ENCODE measurements at regions not wholly inside any gene's neighbourhood (a gene's known extent, or its start where the extent isn't known, plus 50 kb on each side); places are given as distances from the start of the nearest gene placed in this dataset.

- Histone ChIP-seq H3K36me3 (no peaks in the 10 kb centered on the region), H3K4me3 (no peak overlapping the region), H3K4me1 (no peaks in the 10 kb centered on the region), H3K27me3 (no peaks in the 10 kb centered on the region), H3K9me3 (no peaks in the 10 kb centered on the region), H3K27ac (no peak overlapping the region)
- DNase-seq (ENCODE audit: low spot score in 2 of 2): no peak
- 63% methylated on average over 4 of the region's 4 CpGs for WGBS
- no peak for TF ChIP-seq POLR2AphosphoS5 (IDR thresholded peaks at IDR 0.05)
- no peak for TF ChIP-seq CTCF (IDR thresholded peaks at IDR 0.05)
- TF ChIP-seq EP300 (IDR thresholded peaks at IDR 0.05): no peak
- TF ChIP-seq POLR2A (IDR thresholded peaks at IDR 0.05): no peak
These were observed 95.0 kb upstream of the CCND2 start for GRCh38 chr12:4178424-4179170.

GRCh38 chr12:4177262-4177661 lies 96.3 kb upstream of the CCND2 start:
- WGBS: 85% methylated on average over 2 of the region's 2 CpGs
- Histone ChIP-seq H3K4me1 (no peaks in the 10 kb centered on the region), H3K27ac (no peak overlapping the region), H3K4me3 (no peak overlapping the region), H3K27me3 (no peaks in the 10 kb centered on the region), H3K36me3 (no peaks in the 10 kb centered on the region), H3K9me3 (no peaks in the 10 kb centered on the region)
- no peak for TF ChIP-seq CTCF (IDR thresholded peaks at IDR 0.05)
- no peak for TF ChIP-seq POLR2AphosphoS5 (IDR thresholded peaks at IDR 0.05)
- TF ChIP-seq EP300 (IDR thresholded peaks at IDR 0.05): no peak
- no peak for TF ChIP-seq POLR2A (IDR thresholded peaks at IDR 0.05)
- no peak for DNase-seq (ENCODE audit: low spot score in 2 of 2)

GRCh38 chr12:4176168-4176567 lies 97.4 kb upstream of the CCND2 start:
- H3K36me3 ChIP-seq: no peaks in the 10 kb centered on the region
- H3K4me3 ChIP-seq: no peak overlapping the region
- H3K27ac ChIP-seq: no peak overlapping the region
- H3K27me3 ChIP-seq: no peaks in the 10 kb centered on the region
- no peaks in the 10 kb centered on the region for H3K9me3 ChIP-seq
- TF ChIP-seq EP300 (IDR thresholded peaks at IDR 0.05) (no peak), POLR2AphosphoS5 (IDR thresholded peaks at IDR 0.05) (no peak), CTCF (IDR thresholded peaks at IDR 0.05) (no peak), POLR2A (IDR thresholded peaks at IDR 0.05) (no peak)
- H3K4me1 ChIP-seq: no peaks in the 10 kb centered on the region
- DNase-seq (ENCODE audit: low spot score in 2 of 2): no peak

GRCh38 chr12:4174417-4174816 lies 99.1 kb upstream of the CCND2 start:
- H3K27ac ChIP-seq: no peak overlapping the region
- H3K9me3 ChIP-seq: no peaks in the 10 kb centered on the region
- WGBS: 93% methylated on average over 3 of the region's 3 CpGs
- DNase-seq (ENCODE audit: low spot score in 2 of 2): no peak
- H3K36me3 ChIP-seq: no peaks in the 10 kb centered on the region
- TF ChIP-seq POLR2A (IDR thresholded peaks at IDR 0.05): no peak
- no peak for TF ChIP-seq POLR2AphosphoS5 (IDR thresholded peaks at IDR 0.05)
- TF ChIP-seq EP300 (IDR thresholded peaks at IDR 0.05): no peak
- no peak for TF ChIP-seq CTCF (IDR thresholded peaks at IDR 0.05)
- no peaks in the 10 kb centered on the region for H3K27me3 ChIP-seq
- H3K4me1 ChIP-seq: no peaks in the 10 kb centered on the region
- no peak overlapping the region for H3K4me3 ChIP-seq

- H3K27me3 ChIP-seq: no peaks in the 10 kb centered on the region
- H3K27ac ChIP-seq: no peak overlapping the region
- no peak for DNase-seq (ENCODE audit: low spot score in 2 of 2)
- no peaks in the 10 kb centered on the region for H3K9me3 ChIP-seq
- no peaks in the 10 kb centered on the region for H3K4me1 ChIP-seq
- no peak overlapping the region for H3K4me3 ChIP-seq
- WGBS: 51% methylated on average over 4 of the region's 4 CpGs
- no peaks in the 10 kb centered on the region for H3K36me3 ChIP-seq
- TF ChIP-seq POLR2A (IDR thresholded peaks at IDR 0.05): no peak
- no peak for TF ChIP-seq CTCF (IDR thresholded peaks at IDR 0.05)
- TF ChIP-seq POLR2AphosphoS5 (IDR thresholded peaks at IDR 0.05): no peak
- TF ChIP-seq EP300 (IDR thresholded peaks at IDR 0.05): no peak
These were observed 100.6 kb upstream of the CCND2 start for GRCh38 chr12:4172999-4173398.

All from suprapubic skin (tissue), 4 donors.